ENCODE measurements at regions not wholly inside any gene's neighbourhood (a gene's known extent, or its start where the extent isn't known, plus 50 kb on each side); places are given as distances from the start of the nearest gene placed in this dataset.

DNA sequence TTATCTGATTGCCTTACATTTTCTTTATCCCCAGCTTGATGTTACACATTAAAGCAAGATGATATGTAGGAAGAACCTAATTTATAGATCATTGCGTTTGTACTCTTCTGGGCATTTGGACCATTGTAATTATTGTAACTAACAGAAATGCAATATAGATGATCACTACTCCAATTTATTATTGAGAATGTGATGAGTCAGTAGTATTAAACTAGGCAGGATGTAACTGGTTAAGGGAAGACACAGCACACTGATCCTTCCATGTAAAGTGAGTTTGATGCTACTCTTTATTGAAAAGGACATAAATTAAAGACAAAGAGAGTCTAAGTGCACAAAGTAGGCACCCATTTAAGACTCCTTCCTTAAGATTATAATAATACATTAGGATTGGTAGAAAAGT, 223.8 kb downstream of the KIF2B start:
- Histone ChIP-seq H3K4me1 (no peaks in the 10 kb centered on the region), H3K27ac (no peak overlapping the region), H3K9me3 (no peaks in the 10 kb centered on the region), H3K27me3 (no peaks in the 10 kb centered on the region), H3K4me3 (replicated peaks in 1 of 3) (no peak overlapping the region), H3K36me3 (no peaks in the 10 kb centered on the region)
- no peak for TF ChIP-seq POLR2A (IDR thresholded peaks at IDR 0.05)
- intact Hi-C loops (cut with DNase I) = no loop called here
- no peak for DNase-seq
- 91 to 93% methylated on average over 1 of the region's 1 CpG for WGBS, 2 donors

DNA sequence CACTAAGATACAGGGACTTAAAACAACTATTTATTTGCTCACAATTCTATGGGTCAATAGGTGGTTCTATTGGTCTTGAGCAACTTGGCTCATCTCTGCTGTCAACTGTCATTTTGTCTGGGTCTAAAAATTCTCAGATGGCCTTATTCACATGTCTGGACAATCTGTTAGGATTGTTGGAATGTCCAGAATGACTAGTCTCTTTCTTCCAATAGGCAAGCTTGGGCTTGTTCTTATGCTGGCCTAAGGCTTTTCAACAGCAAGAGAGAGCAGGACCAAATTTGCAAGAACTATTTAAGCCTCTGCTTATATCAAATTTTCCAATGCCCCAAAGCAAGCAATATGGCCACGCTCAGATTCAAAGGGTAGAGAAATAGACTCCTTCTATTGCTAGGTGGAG, 240.9 kb downstream of the KIF2B start:
- no peak for DNase-seq
- WGBS, 2 donors = 88 to 90% methylated on average over 1 of the region's 1 CpG
- H3K27ac ChIP-seq = no peak overlapping the region

DNA sequence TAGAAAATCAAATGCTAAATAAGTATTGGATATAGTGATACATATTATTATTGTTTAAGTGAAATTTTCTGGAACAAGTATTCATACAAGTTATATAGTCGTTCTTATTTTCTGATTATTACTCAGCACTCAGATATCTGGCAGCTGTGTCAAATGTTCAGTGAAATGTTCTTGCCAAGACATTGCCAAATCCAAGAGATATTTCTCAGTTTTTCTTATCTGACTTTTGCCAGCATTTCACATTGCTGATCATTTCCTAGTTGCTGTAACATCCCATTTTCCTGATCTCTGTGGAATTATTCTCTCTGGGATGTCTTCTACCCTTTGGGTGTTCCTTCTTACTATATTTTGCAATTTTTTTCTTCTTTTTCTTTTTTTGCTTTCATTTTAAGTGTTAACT, 262.3 kb downstream of the KIF2B start:
- 61 to 71% methylated on average over 1 of the region's 1 CpG for WGBS, 2 donors
- no peak overlapping the region for H3K27ac ChIP-seq
- DNase-seq = no peak
- H3K27me3 ChIP-seq = no peaks in the 10 kb centered on the region
- H3K9me3 ChIP-seq = no peaks in the 10 kb centered on the region
- no peaks in the 10 kb centered on the region for H3K36me3 ChIP-seq
- no peak overlapping the region for H3K4me3 ChIP-seq (replicated peaks in 1 of 3)
- H3K4me1 ChIP-seq = peaks cover 0 to 5% of the 10 kb centered on the region in 2 donors
- intact Hi-C loops (cut with DNase I) = no loop called here
- TF ChIP-seq POLR2A (IDR thresholded peaks at IDR 0.05) = no peak
- TF ChIP-seq, protein P1, sequence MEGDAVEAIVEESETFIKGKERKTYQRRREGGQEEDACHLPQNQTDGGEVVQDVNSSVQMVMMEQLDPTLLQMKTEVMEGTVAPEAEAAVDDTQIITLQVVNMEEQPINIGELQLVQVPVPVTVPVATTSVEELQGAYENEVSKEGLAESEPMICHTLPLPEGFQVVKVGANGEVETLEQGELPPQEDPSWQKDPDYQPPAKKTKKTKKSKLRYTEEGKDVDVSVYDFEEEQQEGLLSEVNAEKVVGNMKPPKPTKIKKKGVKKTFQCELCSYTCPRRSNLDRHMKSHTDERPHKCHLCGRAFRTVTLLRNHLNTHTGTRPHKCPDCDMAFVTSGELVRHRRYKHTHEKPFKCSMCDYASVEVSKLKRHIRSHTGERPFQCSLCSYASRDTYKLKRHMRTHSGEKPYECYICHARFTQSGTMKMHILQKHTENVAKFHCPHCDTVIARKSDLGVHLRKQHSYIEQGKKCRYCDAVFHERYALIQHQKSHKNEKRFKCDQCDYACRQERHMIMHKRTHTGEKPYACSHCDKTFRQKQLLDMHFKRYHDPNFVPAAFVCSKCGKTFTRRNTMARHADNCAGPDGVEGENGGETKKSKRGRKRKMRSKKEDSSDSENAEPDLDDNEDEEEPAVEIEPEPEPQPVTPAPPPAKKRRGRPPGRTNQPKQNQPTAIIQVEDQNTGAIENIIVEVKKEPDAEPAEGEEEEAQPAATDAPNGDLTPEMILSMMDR (IDR thresholded peaks at IDR 0.05) = no peak

More for the DNA sequence above, 240.9 kb downstream of the KIF2B start:
- H3K9me3 ChIP-seq = no peaks in the 10 kb centered on the region
- no peaks in the 10 kb centered on the region for H3K27me3 ChIP-seq
- H3K4me1 ChIP-seq = no peaks in the 10 kb centered on the region
- H3K4me3 ChIP-seq (replicated peaks in 1 of 3) = no peak overlapping the region
- intact Hi-C loops (cut with DNase I) = no loop called here
- H3K36me3 ChIP-seq = no peaks in the 10 kb centered on the region
- TF ChIP-seq POLR2A (IDR thresholded peaks at IDR 0.05) = no peak
- TF ChIP-seq, protein P1 (IDR thresholded peaks at IDR 0.05) = no peak

DNA sequence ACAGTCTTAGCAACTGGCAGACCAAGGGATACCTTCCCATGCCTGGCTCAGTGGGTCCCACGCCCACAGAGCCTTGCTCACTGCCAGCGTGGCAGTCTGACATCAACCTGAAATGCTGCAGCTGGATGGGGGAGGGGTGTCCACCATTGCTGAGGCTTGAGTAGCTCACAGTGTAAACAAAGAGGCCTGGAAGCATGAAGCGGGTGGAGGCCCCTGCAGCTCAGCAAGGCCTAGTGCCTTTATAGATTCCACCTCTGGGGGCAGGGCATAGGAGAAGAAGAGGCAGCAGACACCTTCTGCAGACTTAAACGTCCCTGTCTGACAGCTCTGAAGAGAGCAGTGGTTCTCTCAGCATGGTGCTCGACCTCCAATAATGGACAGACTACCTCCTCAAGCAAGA, 263.2 kb downstream of the KIF2B start:
- TF ChIP-seq, protein P1 (IDR thresholded peaks at IDR 0.05) = no peak
- TF ChIP-seq POLR2A (IDR thresholded peaks at IDR 0.05) = no peak
- no peak overlapping the region for H3K27ac ChIP-seq
- intact Hi-C loops (cut with DNase I) = no loop called here

DNA sequence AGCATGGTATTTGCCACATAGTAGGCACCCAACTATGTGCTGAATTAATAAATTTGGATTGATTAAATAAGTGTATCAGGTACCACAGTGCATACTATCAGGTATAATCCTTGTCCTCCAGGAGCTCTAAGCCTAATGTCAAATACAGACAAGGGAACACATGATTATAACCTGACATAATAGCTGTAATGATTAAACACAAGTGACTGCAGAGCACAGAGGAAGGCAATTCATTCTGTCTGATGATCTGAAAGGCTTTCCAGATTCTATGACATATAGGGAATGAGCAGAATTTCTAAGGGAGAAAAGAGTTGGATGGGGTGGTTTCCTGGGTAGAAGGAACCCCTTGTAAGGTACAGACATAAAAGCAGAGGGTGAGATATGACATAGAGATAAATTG, 273.5 kb downstream of the KIF2B start:
- H3K27me3 ChIP-seq = no peaks in the 10 kb centered on the region
- TF ChIP-seq, protein P1 (IDR thresholded peaks at IDR 0.05) = no peak
- TF ChIP-seq POLR2A (IDR thresholded peaks at IDR 0.05) = no peak
- H3K4me3 ChIP-seq (replicated peaks in 1 of 3) = no peak overlapping the region
- intact Hi-C loops (cut with DNase I) = no loop called here
- H3K27ac ChIP-seq = no peak overlapping the region
- no peaks in the 10 kb centered on the region for H3K9me3 ChIP-seq
- H3K4me1 ChIP-seq = no peaks in the 10 kb centered on the region
- DNase-seq = no peak
- H3K36me3 ChIP-seq = no peaks in the 10 kb centered on the region

More for the DNA sequence above, 263.2 kb downstream of the KIF2B start:
- Histone ChIP-seq H3K27me3 (no peaks in the 10 kb centered on the region), H3K36me3 (no peaks in the 10 kb centered on the region), H3K4me3 (replicated peaks in 1 of 3) (no peak overlapping the region), H3K9me3 (no peaks in the 10 kb centered on the region), H3K4me1 (peaks cover 0 to 5% of the 10 kb centered on the region in 2 donors)
- peak; percentile 46 to 61 for DNase-seq
- 25 to 27% methylated on average over 3 to 5 of the region's 5 CpGs for WGBS, 2 donors

DNA sequence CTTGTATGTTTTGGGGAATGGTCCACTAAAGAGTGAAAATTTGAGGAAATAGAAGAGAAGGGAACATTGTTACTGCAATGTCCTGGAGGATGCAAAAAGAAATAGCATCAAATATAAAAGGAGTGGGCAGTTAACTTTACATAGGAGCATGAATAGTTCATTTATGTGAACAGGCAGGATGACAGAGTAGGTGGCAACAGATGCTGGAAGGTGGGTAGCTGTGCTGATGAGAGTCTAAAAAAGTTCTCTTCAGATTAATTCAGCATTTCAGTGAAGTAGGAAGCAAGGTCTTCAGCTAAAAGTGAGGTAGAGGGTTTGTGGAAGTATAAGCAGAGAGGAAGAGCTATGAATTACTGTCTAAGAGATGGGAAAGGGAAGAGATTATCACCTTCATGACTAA, 276.5 kb downstream of the KIF2B start:
- intact Hi-C loops (cut with DNase I) = no loop called here
- TF ChIP-seq, protein P1 (IDR thresholded peaks at IDR 0.05) = no peak
- H3K27me3 ChIP-seq = no peaks in the 10 kb centered on the region

More for the DNA sequence above, 276.5 kb downstream of the KIF2B start:
- Histone ChIP-seq H3K36me3 (no peaks in the 10 kb centered on the region), H3K27ac (no peak overlapping the region), H3K4me1 (no peaks in the 10 kb centered on the region), H3K4me3 (replicated peaks in 1 of 3) (no peak overlapping the region), H3K9me3 (no peaks in the 10 kb centered on the region)
- no peak for DNase-seq
